K562 (cell line): ENCODE measurements at regions not wholly inside any gene's neighbourhood (a gene's known extent, or its start where the extent isn't known, plus 50 kb on each side); places are given as distances from the start of the nearest gene placed in this dataset.
A peak's percentile ranks its signal among the peaks of the same experiment; 100 is the strongest.

Experiments used
- BHLHE40 ChIP-seq: IDR thresholded peaks from 2 replicates; pipeline ENCODE4 v1.6.1; 2011; ENCODE audit warnings: low read length, improper control_type of control experiment
- CREB1 ChIP-seq, 2 experiments: sonication (generic) in 1 of 2; formaldehyde crosslinking in 1 of 2; IDR thresholded peaks; 2 replicates each; pipeline versions ENCODE4 v1.6.1 to v1.8.0; 2012 to 2022; ENCODE audit warnings: inconsistent platforms in 1 of 2, mild to moderate bottlenecking in 1 of 2, missing genetic modification reagents in 1 of 2, moderate library complexity in 1 of 2
- CTBP1 ChIP-seq: fragments of 450-650 bp; IDR thresholded peaks from 2 replicates; pipeline ENCODE4 v1.6.1; 2016; ENCODE audit warnings: borderline replicate concordance
- DPF2 ChIP-seq: fragments of 450-650 bp; IDR thresholded peaks from 2 replicates; pipeline ENCODE4 v1.6.1; 2016
- FOSL1 ChIP-seq: fragments of 200-800 bp; sonication (Bioruptor generic); conservative IDR thresholded peaks from 2 replicates; pipeline ENCODE4 v1.6.1; 2016; ENCODE audit warnings: missing genetic modification characterization, missing compliant biosample characterization
- MCM5 ChIP-seq: fragments of 450-650 bp; IDR thresholded peaks from 2 replicates; pipeline ENCODE4 v1.6.1; 2016; ENCODE audit warnings: low read depth
- PTBP1 ChIP-seq: fragments of 200-400 bp; formaldehyde crosslinking; IDR thresholded peaks from 2 replicates; pipeline ENCODE4 v1.6.1; 2017; ENCODE audit warnings: low read depth, low read length
- RBBP5 ChIP-seq: fragments of 200-600 bp; sonication (generic); IDR thresholded peaks from 2 replicates; pipeline ENCODE4 v1.6.1; 2012; ENCODE audit warnings: borderline replicate concordance, mild to moderate bottlenecking, low read length, control low read depth, inconsistent platforms; ENCODE audit not compliant: insufficient read depth, poor library complexity, severe bottlenecking
- RBM15 ChIP-seq: fragments of 200-400 bp; formaldehyde crosslinking; IDR thresholded peaks from 2 replicates; pipeline ENCODE4 v1.6.1; 2018; ENCODE audit warnings: mild to moderate bottlenecking, low read length, moderate library complexity; ENCODE audit not compliant: insufficient read depth
- SIRT6 ChIP-seq: IDR thresholded peaks from one replicate; pipeline ENCODE4 v1.6.1; 2012; ENCODE audit warnings: low read depth, mild to moderate bottlenecking, control low read depth, inconsistent platforms, low read length, moderate library complexity
- ZNF232 ChIP-seq: sonication (generic); formaldehyde crosslinking; IDR thresholded peaks from 2 replicates; pipeline ENCODE4 v1.8.0; 2022; ENCODE audit warnings: mild to moderate bottlenecking, missing genetic modification reagents
- ZNF589 ChIP-seq: fragments of 200-800 bp; sonication (Bioruptor generic); IDR thresholded peaks from 2 replicates; pipeline ENCODE4 v1.6.1; 2016; ENCODE audit warnings: low read depth, missing genetic modification characterization, missing compliant biosample characterization
- TF ChIP-seq, protein P1 (sequence below): fragments of 250-450 bp; sonication (Bioruptor Pico); IDR thresholded peaks from 2 replicates; pipeline ENCODE4 v1.5.0; 2021
- TF ChIP-seq, protein P2 (sequence below): sonication (generic); formaldehyde crosslinking; IDR thresholded peaks from 2 replicates; pipeline ENCODE4 v1.8.0; 2022; ENCODE audit warnings: mild to moderate bottlenecking, missing genetic modification reagents
- TF ChIP-seq, protein P3 (sequence below): fragments of 250-450 bp; sonication (Bioruptor Pico); IDR thresholded peaks from 2 replicates; pipeline ENCODE4 v1.8.0; 2021; ENCODE audit warnings: moderate library complexity, mild to moderate bottlenecking, inconsistent platforms
- TF ChIP-seq, protein P4 (sequence below), 2 experiments: fragments of 450-650 bp; formaldehyde crosslinking in 1 of 2; IDR thresholded peaks; 2 replicates each; pipeline versions ENCODE4 v1.4.0 to v1.6.1; 2014 to 2020; ENCODE audit warnings: mild to moderate bottlenecking in 2 of 2, borderline replicate concordance in 1 of 2, low read depth in 1 of 2

DNA sequence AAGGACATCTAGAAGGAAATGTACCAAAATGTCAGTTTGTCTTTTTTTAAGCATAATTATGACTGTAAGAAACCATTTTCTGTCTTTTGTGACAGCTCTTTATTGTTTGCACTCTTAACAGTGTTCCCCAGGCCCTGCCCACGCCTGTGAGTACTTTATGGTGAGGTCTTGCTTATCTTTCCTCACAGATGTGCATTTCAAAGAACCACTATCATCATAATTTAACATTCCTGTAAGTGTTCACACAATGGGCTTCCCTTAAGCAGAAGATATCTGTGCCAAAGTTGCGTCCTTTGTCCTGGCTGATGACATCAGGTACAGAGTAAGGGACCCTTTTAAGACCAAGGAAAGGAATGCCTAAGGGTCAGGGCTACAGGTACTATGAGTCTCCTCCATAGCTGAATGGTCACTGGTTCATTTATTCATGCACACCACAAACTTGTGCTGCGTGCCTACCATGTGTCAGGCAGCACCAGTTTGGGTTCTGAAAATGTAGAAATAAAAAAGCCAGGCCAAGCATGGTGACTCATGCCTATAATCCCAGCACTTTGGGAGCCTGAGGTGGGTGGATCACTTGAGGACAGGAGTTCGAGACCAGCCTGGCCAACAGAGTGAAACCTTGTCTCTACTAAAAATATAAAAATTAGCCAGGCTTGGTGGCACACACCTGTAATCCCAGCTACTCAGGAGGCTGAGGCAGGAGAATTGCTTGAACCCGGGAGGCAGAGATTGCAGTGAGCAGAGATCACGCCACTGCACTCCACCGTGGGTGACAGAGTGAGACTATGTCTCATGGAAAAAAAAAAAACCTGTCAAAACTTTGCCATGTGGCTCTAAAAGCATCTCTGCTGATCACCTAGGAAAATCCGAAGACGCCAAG is 55.4 kb upstream of the NLK start (continued):
- TF ChIP-seq SIRT6 (no peak), FOSL1 (peak; percentile 95), CTBP1 (peak; percentile 99), BHLHE40 (peak; percentile 66), ZNF589 (CRISPR knock-in tag) (no peak; the same call in none of the 2 replicates), RBM15 (no peak), MCM5 (no peak), CREB1 (IDR thresholded peaks at IDR 0.05) (peak; percentile 80), CREB1 (CRISPR knock-in tag; IDR thresholded peaks at IDR 0.05) (no peak), RBBP5 (peak; percentile 85), PTBP1 (no peak), ZNF232 (no peak), DPF2 (peak; percentile 99)
- TF ChIP-seq, protein P1, sequence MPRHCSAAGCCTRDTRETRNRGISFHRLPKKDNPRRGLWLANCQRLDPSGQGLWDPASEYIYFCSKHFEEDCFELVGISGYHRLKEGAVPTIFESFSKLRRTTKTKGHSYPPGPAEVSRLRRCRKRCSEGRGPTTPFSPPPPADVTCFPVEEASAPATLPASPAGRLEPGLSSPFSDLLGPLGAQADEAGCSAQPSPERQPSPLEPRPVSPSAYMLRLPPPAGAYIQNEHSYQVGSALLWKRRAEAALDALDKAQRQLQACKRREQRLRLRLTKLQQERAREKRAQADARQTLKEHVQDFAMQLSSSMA (CRISPR knock-in tag): no peak
- TF ChIP-seq, protein P2, sequence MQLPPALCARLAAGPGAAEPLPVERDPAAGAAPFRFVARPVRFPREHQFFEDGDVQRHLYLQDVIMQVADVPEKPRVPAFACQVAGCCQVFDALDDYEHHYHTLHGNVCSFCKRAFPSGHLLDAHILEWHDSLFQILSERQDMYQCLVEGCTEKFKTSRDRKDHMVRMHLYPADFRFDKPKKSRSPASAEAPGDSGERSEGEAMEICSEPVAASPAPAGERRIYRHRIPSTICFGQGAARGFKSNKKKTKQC: no peak
- TF ChIP-seq, protein P3, sequence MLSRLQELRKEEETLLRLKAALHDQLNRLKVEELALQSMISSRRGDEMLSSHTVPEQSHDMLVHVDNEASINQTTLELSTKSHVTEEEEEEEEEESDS: no peak
- TF ChIP-seq, protein P4, sequence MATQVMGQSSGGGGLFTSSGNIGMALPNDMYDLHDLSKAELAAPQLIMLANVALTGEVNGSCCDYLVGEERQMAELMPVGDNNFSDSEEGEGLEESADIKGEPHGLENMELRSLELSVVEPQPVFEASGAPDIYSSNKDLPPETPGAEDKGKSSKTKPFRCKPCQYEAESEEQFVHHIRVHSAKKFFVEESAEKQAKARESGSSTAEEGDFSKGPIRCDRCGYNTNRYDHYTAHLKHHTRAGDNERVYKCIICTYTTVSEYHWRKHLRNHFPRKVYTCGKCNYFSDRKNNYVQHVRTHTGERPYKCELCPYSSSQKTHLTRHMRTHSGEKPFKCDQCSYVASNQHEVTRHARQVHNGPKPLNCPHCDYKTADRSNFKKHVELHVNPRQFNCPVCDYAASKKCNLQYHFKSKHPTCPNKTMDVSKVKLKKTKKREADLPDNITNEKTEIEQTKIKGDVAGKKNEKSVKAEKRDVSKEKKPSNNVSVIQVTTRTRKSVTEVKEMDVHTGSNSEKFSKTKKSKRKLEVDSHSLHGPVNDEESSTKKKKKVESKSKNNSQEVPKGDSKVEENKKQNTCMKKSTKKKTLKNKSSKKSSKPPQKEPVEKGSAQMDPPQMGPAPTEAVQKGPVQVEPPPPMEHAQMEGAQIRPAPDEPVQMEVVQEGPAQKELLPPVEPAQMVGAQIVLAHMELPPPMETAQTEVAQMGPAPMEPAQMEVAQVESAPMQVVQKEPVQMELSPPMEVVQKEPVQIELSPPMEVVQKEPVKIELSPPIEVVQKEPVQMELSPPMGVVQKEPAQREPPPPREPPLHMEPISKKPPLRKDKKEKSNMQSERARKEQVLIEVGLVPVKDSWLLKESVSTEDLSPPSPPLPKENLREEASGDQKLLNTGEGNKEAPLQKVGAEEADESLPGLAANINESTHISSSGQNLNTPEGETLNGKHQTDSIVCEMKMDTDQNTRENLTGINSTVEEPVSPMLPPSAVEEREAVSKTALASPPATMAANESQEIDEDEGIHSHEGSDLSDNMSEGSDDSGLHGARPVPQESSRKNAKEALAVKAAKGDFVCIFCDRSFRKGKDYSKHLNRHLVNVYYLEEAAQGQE (IDR thresholded peaks at IDR 0.05; ENCODE audit: borderline replicate concordance): peak; percentile 64; the same call in 1 of the 2 replicates
- TF ChIP-seq, protein P4 (CRISPR knock-in tag; IDR thresholded peaks at IDR 0.05; ENCODE audit: low read depth): 0 out of 2 replicates have a peak, but pooled peaks have one; percentile 56
